IPS-20b (cell line): ENCODE measurements at regions not wholly inside any gene's neighbourhood (a gene's known extent, or its start where the extent isn't known, plus 50 kb on each side); places are given as distances from the start of the nearest gene placed in this dataset.
"Not testable (repeated sequence)": the region's sequence is repeated elsewhere in the genome, so short reads cannot be mapped to it uniquely, and the experiment has no call there.

ENCODE experiments used
- H3K27ac ChIP-seq: one replicate; pipeline ENCODE4 v1.5.1; 2013; ENCODE audit warnings: low read length
- H3K27me3 ChIP-seq: 2 replicates; pipeline ENCODE4 v1.6.1; 2013; ENCODE audit warnings: mild to moderate bottlenecking, low read length, inconsistent platforms; ENCODE audit not compliant: insufficient read depth
- H3K36me3 ChIP-seq: 2 replicates; pipeline ENCODE4 v1.6.1; 2013; ENCODE audit warnings: low read depth, mild to moderate bottlenecking, inconsistent platforms, low read length, moderate library complexity; ENCODE audit not compliant: insufficient read depth
- H3K4me1 ChIP-seq: 2 replicates; pipeline ENCODE4 v1.6.1; 2013; ENCODE audit warnings: mild to moderate bottlenecking, control low read depth, inconsistent platforms, low read length, moderate library complexity; ENCODE audit not compliant: insufficient read depth
- H3K4me3 ChIP-seq: 2 replicates; pipeline ENCODE4 v1.5.1; 2013; ENCODE audit warnings: mild to moderate bottlenecking, low read length, inconsistent platforms
- H3K9ac ChIP-seq: 2 replicates; pipeline ENCODE4 v1.6.1; 2013; ENCODE audit warnings: low read depth, mild to moderate bottlenecking, inconsistent platforms, low read length, moderate library complexity
- H3K9me3 ChIP-seq: 2 replicates; pipeline ENCODE4 v1.6.1; 2013; ENCODE audit warnings: mild to moderate bottlenecking, low read depth, low read length, inconsistent platforms; ENCODE audit not compliant: insufficient read depth

GRCh38 chr2:111254916-111255315 is 134.2 kb downstream of the BCL2L11 start:
- H3K4me1 ChIP-seq: not testable (repeated sequence)

GRCh38 chr2:111256628-111257027 is 135.9 kb downstream of the BCL2L11 start:
- not testable (repeated sequence) for H3K9me3 ChIP-seq, H3K4me3 ChIP-seq, H3K27me3 ChIP-seq, H3K4me1 ChIP-seq, H3K27ac ChIP-seq, H3K9ac ChIP-seq, H3K36me3 ChIP-seq

More at GRCh38 chr2:111254916-111255315, 134.2 kb downstream of the BCL2L11 start:
- H3K9me3 ChIP-seq, H3K9ac ChIP-seq, H3K27ac ChIP-seq, H3K4me3 ChIP-seq, H3K27me3 ChIP-seq, H3K36me3 ChIP-seq: not testable (repeated sequence)

DNA sequence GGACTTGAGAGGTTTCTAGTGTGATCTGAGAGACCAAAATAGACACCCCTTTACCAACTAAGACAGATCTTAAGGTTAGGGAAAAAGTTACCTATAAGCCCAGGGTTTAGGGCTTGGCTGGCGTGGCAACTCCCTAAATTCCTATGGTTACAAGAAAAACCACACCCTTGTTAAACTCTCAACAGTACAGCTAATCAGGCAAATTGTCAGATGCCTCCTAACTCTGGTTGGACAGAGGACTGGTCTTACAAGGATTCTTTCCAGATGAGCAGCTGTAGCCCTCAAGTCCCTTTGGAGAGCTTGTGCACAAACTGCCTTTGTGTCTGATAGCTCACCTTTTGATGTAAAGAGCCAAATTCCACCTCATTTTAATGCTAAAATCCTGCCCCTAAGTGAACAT is 136.9 kb downstream of the BCL2L11 start:
- not testable (repeated sequence) for H3K9ac ChIP-seq, H3K4me3 ChIP-seq, H3K36me3 ChIP-seq, H3K27ac ChIP-seq, H3K27me3 ChIP-seq, H3K4me1 ChIP-seq, H3K9me3 ChIP-seq

- not testable (repeated sequence) for H3K9me3 ChIP-seq, H3K36me3 ChIP-seq, H3K27me3 ChIP-seq, H3K4me1 ChIP-seq, H3K27ac ChIP-seq, H3K9ac ChIP-seq, H3K4me3 ChIP-seq
These were observed 137.6 kb downstream of the BCL2L11 start for GRCh38 chr2:111258318-111258717.

GRCh38 chr2:111262627-111263379 is 142.1 kb downstream of the BCL2L11 start:
- not testable (repeated sequence) for H3K4me1 ChIP-seq, H3K36me3 ChIP-seq, H3K4me3 ChIP-seq, H3K9ac ChIP-seq, H3K27ac ChIP-seq, H3K27me3 ChIP-seq, H3K9me3 ChIP-seq

DNA sequence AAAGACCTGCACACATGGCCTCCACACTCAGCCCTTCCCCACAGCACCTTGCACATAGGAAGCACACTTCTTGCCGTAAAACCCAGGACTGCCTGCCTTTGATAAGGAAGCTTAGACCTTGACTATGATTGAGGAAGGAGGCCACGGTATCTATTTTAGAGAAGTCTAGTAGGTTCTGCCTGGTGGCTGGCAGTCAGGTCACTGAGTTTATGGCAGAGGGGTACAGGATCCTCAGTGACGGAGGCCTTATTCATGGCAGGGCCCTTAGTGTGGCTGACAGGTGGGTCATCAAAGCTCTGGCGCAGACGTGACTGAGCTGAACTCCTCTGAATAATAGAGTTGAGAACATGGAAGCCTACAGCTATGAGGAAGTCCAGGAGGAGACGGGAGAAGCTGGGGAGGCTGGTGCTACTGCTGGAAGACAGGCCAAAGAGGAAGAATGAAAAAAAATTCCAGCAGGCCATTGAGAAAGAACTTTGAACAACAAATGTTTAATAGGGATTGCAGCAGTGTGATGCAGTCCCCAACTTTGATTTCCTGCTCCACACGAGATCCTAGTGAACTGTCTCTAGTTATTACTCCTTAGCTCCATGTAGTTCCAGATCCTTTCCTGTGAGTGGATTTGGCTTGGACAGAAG is 142.8 kb downstream of the BCL2L11 start:
- not testable (repeated sequence) for H3K9me3 ChIP-seq, H3K4me3 ChIP-seq, H3K36me3 ChIP-seq, H3K9ac ChIP-seq, H3K27me3 ChIP-seq, H3K27ac ChIP-seq, H3K4me1 ChIP-seq

DNA sequence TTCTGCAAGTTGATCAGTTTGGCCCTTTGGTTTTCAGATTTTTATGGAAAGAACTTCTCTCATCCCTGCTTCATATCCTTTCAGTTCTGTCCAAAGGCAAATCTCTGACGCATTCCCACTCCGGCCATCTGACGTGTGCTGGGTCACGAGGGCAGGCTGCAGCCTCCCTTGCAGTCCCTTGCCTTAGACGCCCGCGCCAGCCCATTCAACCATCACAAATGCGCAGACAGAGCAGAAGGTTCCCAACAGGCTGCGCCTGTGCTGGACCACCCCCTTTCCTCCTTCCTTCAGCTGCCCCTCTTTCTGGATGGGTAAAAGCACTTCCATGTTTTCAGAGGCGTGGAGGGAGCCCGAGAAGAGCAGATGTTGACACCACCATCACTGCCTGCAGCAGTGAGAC is 144.2 kb downstream of the BCL2L11 start:
- not testable (repeated sequence) for H3K4me1 ChIP-seq, H3K36me3 ChIP-seq, H3K27me3 ChIP-seq

GRCh38 chr2:111266556-111266955 is 145.8 kb downstream of the BCL2L11 start:
- H3K9me3 ChIP-seq, H3K27me3 ChIP-seq, H3K27ac ChIP-seq, H3K4me1 ChIP-seq, H3K36me3 ChIP-seq, H3K4me3 ChIP-seq, H3K9ac ChIP-seq: not testable (repeated sequence)

More for the DNA sequence above, 144.2 kb downstream of the BCL2L11 start:
- H3K27ac ChIP-seq, H3K4me3 ChIP-seq, H3K9me3 ChIP-seq, H3K9ac ChIP-seq: not testable (repeated sequence)

- not testable (repeated sequence) for H3K36me3 ChIP-seq, H3K9me3 ChIP-seq, H3K9ac ChIP-seq, H3K4me3 ChIP-seq, H3K27ac ChIP-seq, H3K27me3 ChIP-seq, H3K4me1 ChIP-seq
These were observed 146.3 kb downstream of the BCL2L11 start for GRCh38 chr2:111267038-111267437.

- not testable (repeated sequence) for H3K9ac ChIP-seq, H3K4me1 ChIP-seq, H3K4me3 ChIP-seq, H3K9me3 ChIP-seq, H3K27me3 ChIP-seq, H3K27ac ChIP-seq, H3K36me3 ChIP-seq
These were observed 149.1 kb downstream of the BCL2L11 start for GRCh38 chr2:111269761-111270323.

GRCh38 chr2:111270569-111270968 is 149.9 kb downstream of the BCL2L11 start:
- not testable (repeated sequence) for H3K4me1 ChIP-seq, H3K9ac ChIP-seq, H3K9me3 ChIP-seq, H3K27me3 ChIP-seq, H3K4me3 ChIP-seq, H3K27ac ChIP-seq, H3K36me3 ChIP-seq

DNA sequence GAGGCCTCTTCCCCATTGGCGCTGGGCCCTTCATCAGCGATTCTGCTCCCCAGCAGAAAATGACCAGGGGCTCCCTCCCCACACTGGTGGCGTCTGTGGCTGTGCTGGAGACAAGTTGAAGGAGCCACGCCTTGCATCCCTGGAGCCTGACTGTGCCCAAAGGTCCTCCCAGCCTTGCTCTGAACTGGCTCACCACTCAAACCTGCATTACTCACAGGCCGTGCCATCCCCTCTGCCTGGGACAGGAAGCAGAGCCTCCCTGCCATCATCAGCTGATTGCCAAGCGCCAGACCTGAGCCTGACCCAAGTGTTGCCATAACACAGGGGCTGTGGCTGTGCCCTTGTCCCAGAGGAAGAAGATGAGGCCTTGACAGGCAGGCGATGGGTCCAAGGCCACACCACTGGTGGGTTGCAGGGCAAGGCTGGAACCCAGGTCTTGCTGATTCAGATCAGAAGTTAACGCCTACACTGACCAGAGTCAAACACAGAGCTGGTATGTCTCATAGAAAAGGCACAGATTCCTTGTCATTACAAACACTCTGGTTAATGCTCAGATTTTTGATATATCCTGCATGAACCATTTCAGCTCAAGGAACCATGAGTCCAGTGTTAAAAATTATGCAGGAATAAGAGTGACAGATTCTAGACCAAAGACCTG is 151.1 kb downstream of the BCL2L11 start:
- not testable (repeated sequence) for H3K9me3 ChIP-seq, H3K27me3 ChIP-seq, H3K9ac ChIP-seq, H3K36me3 ChIP-seq, H3K4me1 ChIP-seq, H3K4me3 ChIP-seq, H3K27ac ChIP-seq
